ENCODE measurements at regions not wholly inside any gene's neighbourhood (a gene's known extent, or its start where the extent isn't known, plus 50 kb on each side); places are given as distances from the start of the nearest gene placed in this dataset.

DNA sequence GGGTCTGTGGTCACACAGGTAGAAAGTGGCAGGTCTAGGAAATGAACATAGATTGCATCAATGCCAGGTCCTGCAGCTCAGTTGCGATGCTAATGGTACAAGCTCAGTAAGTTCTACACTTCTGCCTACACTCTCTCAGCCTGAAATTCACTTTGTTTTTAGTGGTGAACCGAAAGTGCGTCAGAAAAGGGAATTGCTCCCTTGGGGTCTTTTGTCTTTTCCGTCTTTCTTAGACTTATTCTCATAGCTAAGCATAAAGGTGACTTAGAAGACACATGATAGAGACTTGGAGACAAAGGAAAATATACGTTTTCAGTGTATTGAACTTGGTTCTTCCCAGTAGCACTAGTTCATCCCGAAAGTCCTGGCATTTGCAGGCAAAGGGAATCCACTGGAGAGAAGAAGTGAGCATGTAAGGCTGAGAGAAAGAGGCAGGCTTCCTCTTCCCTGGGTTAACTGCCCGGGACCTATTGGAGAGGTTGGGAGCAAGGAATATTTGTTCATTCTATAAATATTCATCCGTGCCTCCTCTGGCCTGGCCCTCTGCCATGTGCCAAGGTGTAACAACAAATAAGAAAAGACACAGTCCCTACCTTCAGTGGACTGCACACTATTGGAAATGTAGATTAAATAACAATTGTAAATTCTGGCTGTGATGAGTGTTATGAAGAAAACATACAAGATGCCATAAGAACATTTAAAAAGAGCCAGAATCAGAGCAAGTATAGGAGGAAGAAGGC lies 785.8 kb downstream of the MED13L start:
- DNase-seq, result no peak

DNA sequence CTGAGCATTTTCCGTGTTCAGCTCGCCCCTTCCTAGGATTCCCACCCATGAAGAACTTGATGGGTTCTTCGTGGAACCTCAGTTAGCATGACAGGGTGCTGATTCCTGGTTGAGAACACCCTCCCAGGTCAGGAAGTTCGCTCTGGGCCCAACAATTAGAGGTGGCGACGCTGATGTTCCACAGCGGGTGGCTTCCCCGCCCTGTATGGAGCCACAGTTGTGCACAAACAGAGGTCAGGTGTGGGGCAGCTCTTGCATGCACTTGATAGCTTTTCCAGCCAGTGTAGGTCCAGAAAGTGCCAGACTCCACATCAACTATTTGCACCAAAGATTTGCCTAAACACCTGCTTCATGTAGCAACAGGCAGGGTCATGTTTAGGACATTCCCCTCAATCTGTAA lies 788.2 kb downstream of the MED13L start:
- DNase-seq, result no peak

DNA sequence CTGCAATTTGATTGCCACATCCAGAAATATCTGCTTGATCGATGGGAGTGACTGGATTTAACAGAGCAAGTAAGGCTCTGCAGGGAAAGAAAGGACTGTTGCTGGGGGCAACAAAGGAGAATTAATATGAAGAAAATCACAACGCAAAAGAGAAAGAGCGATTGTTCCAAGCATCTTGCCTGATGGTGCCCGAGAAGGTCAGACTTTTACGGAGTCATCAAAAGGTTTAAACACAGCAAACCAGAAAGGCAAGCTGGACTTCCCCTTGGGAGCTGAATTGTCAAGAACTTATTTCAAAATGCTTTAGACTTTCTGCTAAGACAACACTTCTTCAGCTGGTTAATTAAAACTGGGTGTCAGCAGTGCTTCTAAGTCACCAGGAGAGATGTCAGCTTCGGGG lies 791.5 kb downstream of the MED13L start:
- no peak for DNase-seq

DNA sequence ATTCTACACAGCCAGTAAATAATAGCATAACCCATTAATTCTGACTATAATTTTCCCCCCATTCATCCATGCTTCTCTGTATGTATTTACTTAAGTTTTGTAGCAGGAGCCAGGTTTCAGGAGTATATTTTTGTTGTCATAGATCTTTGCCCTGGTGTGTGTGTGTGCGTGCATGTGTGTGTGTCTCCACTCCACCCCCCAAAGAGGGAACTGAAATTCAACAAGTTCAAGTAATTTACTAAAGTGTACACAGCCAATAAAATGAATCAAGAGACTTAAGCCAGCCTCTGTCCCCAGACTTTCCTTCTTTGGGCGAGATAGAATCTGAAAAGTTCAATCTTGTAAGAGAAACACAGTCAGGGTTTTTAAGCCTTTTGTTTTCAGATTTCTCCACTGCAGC lies 792.0 kb downstream of the MED13L start:
- no peak for DNase-seq

DNA sequence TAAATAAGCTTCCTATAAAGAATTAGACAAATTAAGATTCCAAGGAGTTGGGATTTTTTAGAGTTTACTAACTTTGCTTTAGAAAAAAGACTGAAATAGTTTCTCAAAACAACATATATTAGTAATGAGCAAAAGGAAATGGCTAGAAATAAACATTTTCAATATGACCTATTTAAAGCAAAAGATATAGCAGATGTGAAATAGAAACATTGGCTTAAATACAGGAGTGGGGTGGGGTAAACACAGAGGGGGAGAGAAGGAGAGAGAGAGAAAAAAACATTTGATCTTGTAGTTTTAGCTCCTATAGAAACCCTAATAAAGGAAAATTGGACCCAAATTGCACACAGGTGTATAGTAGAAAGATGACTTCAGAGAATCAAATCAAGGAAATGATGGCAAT lies 794.5 kb downstream of the MED13L start:
- no peak for DNase-seq

DNA sequence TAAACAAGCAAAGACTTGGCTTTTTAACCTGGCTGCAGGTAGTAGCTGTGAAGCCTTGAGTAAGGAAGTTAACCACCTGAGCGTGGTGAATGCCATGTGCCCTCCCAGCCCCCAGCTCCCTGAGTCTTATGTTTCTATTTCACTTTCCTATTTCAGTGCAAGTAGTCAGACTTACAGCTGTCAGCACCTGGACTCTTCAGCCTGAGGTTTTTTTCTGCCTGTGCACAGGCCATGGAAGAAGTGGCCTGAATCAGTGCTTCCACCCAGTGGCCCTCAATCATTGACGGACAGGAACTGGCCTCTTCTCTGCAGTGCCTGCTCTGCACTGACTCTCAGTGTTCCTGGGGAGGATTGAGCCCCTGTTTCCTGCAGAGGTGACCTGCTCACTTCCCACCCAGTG lies 796.4 kb downstream of the MED13L start:
- DNase-seq, result no peak

DNA sequence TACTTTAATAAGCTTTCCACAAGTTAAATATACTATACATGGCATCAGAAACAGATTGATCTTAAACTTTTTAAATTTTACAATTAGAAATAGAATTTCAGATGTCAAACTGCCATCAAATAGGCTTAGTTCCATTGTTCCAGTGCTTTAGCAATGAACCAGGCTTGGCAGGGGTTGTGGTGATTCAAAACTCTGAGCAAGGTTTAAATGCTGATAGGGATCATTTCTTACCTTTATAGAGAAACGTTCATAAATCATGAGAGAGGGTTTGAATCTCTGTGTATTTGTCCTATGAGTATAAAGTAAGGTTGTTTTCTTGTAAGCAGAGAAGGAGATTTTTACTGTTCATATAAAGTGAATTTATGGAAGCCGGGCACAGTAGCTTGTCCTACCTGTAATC lies 794.5 kb upstream of the TBX3 start:
- DNase-seq, result no peak

DNA sequence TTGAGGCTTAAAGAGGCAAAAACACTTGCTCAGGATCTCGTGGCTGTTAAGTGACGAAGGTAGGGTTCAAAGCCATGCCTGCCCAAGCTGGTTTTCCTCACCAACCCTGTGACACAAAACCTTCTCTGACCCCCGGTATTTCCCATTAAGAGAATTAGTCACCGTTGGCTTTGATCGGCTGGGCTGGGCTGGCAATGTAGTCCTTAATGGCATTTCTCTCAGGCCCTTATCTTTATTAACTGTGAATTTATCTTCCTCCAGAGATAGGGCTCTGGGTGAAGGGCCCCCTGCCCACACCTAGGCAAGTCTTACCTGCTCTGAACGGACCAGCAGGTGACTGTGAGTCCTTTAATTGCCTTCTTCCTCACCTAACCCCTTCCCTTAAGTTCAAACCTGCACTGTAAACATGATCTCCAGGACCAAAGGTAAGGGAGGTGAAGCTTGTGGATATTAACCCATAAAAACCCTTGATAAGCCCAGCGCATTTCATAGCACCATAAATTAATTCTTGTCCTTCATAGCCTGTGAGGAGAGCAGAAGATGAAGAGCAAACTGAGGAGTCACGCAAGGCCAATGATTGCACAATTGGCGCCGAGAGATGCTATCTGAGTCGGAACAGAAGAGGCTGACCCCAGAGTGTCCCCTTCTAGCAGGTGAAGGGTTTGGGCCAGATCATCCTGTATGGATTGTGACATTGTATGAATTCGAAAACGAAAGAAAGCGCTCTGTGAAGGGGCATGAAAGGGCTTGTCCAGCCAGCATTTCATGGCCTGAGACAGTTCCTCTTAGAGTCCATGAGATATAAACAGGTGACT lies 790.8 kb upstream of the TBX3 start:
- no peak for DNase-seq

DNA sequence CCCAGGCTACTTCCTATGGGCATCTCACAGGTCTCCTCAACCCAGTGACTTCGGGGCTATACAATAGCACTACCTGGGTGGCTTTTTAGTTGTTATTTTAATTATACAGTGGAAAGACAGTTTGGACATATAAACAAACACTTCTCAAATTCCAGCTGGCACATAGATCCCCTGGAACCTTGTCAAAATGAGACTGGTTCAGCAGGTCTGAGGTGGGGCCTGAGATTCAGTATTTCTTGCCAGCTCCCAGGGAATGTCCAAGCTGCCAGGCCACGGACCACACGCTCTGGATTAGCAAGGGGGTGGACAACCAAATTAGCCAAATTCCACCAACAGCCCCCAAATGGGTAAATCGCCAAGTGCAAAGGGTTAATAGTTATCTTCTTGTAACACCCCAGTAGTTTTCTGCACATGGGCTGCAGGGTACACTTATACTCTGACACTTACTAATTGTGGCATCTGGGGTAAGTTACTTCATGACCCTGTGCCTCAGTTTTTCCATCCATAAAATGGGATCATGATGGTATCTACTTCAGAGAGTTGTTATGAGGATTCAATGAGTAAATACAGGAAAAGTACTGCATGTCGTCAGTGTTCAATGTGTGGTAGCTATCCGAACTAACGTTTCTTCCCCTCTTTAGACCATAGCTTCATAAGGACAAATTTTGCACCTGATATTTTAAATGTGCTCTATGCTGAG lies 789.4 kb upstream of the TBX3 start:
- DNase-seq, result no peak

DNA sequence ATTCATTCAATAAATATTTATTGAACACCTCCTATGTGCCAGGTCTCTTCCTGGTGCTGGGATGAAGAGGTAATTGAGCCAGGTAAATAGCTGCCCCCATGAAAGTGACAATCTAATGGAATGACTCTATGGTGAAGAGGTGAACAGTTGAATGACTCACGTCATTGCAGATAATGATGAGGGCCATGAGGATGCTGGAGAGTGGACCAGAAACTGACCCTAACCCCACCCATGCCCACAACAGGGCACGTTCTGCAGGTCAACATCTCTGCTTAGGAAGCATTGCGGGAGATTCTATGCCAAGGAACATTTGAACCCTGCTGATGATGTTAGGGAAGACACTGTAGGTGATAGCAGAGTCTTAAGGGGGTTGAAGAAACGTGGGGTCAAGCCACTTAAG lies 788.9 kb upstream of the TBX3 start:
- no peak for DNase-seq

DNA sequence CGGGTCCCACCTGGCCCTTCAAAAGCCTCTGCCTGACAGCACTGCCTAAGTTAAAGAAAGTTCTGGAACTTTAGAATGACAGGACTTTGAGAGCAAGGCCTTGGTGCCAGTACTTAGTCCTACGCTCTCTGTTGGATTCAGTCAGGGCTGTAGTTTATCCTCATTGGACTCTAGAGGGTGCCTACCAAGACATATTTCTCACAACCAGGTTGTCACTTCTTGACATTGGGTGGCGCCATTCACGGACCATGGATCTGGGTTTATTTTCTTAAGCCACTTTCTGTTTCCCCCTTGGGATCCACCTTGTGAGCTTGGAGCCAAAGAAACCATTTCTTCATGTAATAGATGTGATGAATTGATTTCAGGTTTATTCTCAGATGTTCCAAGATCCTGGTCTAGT lies 787.0 kb upstream of the TBX3 start:
- DNase-seq, result no peak

DNA sequence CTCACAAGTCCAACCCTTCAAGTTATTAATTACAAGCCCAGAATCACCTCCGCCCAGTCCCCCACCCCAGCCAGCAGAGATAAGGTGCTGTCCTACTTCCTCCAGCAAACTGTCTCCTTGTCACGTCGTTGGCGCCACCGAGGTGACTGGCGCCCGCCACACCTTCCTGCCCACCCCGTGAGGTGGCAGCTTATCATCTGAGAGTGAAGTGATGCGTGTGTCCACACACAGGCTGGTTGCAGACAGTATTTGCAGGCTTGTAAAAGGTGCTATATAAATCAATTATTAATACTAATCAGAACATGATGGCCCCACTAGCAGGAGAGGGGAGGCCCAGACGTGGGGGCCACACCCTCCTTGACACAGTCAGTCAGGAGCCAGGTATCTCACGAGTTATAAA lies 786.6 kb upstream of the TBX3 start:
- no peak for DNase-seq

DNA sequence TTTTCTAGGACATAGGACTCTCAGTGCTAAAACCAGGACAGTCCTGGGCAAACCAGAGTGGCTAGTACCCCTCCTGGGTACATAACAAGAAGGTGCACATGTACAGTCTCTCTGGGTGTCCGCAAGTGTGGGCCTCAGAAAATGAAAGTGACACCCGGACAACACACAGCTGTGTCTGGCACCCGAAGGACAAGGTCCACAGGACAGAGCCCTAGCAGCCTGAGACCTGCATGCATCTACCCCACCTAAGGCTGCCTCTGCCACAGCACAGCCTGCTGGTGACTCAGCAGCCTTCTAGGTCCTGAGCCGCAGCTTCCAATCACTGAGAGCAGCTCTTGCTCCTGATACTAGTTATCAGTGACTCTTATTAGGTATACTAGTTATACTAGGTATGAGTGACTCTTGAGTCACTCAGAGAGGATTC lies 784.1 kb upstream of the TBX3 start:
- no peak for DNase-seq

DNA sequence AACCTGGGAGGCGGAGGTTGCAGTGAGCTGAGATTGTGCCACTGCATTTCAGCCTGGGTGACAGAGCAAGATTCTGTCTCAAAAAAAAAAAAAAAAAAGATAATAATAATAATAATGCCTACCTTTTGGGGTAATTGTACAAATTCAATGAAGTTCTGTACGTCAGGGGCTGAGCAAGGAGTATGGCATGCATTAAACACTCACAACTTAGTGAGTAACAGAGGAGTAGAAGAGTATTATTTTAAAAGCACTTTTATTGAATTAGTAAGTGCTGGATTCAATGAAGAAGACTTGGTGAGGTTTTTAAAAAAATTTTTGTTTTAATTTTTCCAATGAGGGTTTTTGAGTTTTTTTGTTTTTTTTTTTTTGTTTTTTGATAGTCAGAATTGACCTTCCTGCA lies 783.6 kb upstream of the TBX3 start:
- DNase-seq, result no peak

DNA sequence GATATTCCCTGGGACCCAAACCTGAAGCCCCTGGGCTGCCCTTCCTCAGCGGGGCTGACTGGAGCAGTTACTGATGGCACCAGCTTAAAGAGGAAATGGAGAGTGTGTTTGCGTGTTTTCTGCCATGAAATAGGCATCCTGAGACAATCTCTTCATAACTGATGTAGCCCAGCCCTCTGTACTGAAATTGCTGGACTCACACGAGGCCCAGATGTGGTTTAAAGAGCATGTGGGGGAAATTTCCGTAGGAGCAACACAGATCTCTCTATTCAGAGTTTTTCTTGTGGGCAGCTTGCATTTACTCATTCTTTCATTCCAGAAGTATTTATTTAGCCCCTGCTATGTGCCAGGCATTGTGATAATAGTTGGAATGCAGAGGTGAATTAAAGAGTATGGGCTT lies 782.1 kb upstream of the TBX3 start:
- DNase-seq, result no peak

DNA sequence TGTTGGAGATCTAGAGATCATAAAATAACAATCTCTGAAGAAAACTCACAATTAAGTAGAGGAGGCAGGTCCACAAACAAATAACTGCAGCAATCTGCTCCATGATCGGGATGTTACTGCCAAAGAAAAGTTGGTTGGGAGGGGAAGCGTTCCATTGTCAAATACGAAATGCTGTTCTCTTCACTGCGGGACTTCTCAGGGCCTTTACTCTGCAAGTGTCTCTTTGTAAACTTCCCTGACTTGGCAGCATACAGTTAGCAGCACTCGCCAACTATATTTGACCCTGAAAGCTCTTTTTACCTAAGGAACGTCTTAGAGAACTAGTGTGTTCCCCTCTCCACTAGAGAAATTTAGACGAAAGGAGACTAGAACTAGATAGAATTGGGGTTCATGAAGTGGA lies 780.7 kb upstream of the TBX3 start:
- DNase-seq, result no peak

DNA sequence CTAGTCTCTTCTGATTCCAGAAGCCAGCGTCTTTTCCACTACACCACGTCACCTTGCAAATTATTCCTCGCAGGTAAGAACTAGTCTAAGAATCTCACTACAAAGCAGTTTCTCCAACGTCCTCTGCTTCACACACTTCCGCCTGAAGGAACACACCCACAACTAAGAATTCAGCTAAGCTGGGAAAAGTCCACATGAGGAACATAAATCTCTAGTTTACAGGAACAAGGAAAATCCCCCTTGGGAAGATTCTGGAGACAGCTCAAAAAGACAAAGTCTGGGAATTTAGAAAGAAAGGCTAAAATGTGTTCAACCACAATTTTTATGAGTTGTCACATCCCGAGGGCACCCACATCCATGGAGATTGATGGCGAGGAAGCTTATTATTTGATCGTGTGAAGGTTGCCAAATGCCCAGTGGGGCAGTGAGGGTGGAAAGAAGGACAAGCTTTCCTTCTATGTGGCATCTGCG lies 780.2 kb upstream of the TBX3 start:
- DNase-seq, result no peak

DNA sequence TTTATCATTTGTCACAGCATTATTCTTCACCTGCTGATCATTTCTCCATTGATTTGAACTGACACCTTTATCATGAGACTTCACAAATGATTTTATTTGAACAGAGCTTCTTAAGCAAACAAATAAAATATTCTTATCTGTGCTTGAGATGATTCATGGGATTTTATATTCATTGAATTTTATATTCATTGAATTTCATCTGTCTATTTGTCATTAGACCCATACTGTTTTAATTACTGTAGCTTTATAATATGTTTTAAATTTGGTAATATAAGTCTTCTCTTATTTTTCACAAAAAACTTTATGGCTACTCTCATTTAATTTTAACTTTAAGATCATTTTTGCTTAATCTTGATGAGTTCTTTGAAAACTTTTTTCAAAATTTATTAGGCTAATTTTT lies 777.4 kb upstream of the TBX3 start:
- no peak for DNase-seq

DNA sequence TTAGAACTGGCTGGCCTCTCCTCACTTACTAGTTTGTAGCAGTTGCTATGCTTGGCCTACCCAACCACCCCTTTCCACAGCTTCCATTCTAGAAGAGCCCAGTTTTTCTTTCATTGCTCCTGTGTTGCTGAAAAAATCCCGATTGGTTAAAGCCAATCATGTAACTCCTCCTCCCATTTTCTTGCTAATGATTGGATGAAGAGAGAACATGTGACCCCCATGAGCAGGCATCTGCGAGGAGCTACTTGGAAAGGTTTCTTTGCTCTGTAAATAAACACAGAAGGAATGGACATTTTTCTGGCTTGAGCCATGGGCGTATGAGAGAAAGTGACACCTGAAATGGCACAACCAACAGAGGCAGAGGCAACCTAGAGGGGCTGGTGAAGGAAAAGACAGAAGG lies 773.8 kb upstream of the TBX3 start:
- DNase-seq, result no peak

DNA sequence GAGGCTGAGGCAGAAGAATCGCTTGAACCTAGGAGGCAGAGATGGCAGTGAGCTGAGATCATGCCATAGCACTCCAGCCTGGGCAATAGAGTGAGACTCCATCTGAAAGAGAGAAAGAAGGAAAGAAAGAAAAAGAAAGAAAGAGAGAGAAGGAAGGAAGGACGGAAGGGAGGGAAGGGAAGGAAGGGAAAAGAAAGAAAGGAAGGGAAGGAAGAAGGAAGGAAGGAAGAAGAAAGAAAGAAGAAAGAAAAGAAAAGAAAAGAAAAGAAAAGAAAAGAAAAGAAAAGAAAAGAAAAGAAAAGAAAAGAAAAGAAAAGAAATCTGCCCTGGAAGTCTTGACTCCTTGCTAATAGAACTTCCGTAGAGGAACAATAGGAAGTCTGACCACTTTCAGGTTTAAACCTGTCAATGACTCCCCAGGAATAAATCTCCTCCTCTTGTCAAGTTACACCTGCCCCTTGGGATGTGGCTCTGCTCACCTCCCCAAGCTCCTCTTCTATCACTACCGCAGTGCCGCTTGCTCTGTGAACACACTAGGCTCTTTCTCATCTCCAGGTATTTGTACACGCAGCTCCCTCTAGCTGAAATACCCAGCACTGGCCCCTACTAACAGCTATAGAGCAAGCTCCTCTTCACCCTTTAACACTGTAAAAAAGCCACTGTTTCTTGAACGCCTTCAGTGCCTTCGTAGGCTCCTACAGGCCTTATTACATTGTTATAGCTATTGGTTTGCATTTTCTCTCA lies 773.1 kb upstream of the TBX3 start:
- DNase-seq, result no peak

DNA sequence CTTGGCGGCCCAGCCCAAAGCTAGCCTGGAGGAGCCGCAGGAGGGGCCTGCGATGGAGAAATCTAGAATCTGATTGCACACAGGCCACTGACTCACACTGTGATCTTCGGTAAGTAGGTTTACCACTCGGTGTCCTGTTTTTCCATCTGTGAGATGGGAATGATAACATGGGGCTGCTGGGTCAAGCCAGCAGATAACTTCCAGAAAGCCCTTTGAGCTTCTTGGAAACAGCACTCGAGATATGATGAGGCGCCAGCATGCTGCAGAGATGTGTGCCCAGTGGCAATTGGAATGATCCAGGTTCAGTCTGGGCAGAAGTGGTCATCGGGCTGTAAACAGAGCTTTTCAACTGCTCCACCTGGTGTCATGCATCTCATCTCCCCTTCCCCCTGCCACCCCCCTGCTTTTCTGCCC lies 771.3 kb upstream of the TBX3 start:
- no peak for DNase-seq

DNA sequence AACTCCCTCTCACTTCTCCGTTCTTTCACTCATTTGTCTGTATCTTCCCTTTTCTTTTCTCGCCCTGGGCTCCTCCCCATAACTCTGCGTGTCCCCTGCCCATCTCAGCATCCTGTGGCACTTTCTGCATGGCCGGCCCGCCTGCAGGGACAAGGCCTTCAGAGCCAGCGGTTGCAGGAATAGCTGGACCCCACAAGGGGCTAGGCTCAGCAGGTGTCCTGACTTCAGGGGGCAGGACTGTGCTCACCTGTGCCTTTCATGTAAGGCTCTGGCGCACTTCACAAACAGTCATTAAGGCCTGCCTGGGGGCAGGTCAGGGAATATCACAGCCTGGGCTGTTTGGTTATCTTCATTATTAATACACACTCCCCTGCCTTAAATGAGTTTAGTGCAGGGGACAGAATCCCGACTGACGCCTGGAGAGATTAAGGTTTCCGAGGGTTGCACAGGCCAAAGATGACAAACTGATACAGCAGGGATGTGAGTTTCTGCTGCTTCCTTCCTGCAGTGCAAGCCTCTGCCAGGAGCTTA lies 768.8 kb upstream of the TBX3 start:
- DNase-seq, result no peak

Measured in KG1 (cell line).